Neural cell (in vitro differentiated cells): ENCODE measurements at regions not wholly inside any gene's neighbourhood (a gene's known extent, or its start where the extent isn't known, plus 50 kb on each side); places are given as distances from the start of the nearest gene placed in this dataset.

ENCODE experiments used
- small RNA-seq, 3 experiments: library from RNA; depleted of rRNA; stranded (forward); fragments of <200 nt; gene quantifications; one replicate each; pipeline ENCODE3, GENCODE V24; 2012

Small RNA genes lying in the stretch of these regions (small RNA-seq; reads per million reads assigned to genes)
- gene AC010881.1 (0 reads per million in 3 experiments), gene AC018880.2 (0 reads per million in 3 experiments)
